HG02943 (cell line): ENCODE measurements at regions not wholly inside any gene's neighbourhood (a gene's known extent, or its start where the extent isn't known, plus 50 kb on each side); places are given as distances from the start of the nearest gene placed in this dataset.
"Not testable (repeated sequence)": the region's sequence is repeated elsewhere in the genome, so short reads cannot be mapped to it uniquely, and the experiment has no call there.

ENCODE experiments used
- ATAC-seq: cut with Tn5 transposase; IDR thresholded peaks from one replicate; pipeline ENCODE4 v1.9.1; 2021; ENCODE audit warnings: mild to moderate bottlenecking, low read depth, moderate library complexity; ENCODE audit not compliant: unreplicated experiment

DNA sequence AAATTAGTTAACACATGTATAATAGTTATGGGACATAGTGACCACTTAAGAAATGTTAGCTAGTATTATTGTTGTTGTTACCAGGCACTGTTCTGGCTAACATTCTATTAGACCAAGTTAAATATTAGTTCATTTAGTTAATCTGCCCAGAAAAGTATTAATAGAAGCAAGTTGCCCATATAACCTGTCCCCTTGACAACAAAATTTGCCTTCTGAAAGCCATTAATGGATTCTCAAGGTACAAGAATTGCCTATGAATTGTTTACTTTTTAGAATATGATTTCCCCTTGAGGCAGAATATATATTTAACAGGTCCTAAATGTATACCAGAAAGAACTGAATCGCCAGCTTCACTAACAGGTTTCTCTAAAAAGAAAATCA, 167.3 kb upstream of the TMCC3 start:
- ATAC-seq, result peak; percentile 53

DNA sequence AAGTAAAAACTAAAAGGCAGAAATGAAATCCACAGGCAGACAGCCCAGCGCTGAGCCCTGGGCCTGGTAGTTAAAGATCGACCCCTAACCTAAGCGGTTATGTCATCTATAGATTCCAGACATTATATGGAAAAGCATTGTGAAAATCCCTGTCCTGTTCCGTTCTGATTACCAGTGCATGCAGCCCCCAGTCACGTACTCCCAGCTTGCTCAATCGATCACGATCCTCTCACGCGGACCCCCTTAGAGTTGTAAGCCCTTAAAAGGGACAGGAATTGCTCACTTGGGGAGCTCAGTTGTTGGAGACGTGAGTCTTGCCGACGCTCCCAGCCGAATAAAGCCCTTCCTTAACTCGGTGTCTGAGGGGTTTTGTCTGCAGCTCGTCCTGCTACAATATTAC, 166.8 kb upstream of the TMCC3 start:
- ATAC-seq, result not testable (repeated sequence)

DNA sequence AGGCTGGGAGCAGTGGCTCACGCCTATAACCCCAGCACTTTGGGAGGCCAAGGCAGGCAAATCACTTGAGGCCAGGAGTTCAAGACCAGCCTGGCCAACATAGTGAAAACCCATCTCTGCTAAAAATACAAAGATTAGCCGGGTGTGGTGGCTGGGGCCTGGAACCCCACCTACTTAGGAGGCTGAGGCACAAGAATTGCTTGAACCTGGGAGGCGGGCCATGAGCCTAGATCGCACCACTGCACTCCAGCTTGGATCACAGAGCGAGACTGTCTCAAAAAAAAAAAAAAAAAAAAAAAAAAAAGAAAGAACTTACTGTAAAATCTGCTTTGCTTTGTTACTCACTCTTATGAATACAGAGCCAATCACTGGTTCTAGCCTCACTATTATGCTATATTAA, 166.4 kb upstream of the TMCC3 start:
- not testable (repeated sequence) for ATAC-seq

DNA sequence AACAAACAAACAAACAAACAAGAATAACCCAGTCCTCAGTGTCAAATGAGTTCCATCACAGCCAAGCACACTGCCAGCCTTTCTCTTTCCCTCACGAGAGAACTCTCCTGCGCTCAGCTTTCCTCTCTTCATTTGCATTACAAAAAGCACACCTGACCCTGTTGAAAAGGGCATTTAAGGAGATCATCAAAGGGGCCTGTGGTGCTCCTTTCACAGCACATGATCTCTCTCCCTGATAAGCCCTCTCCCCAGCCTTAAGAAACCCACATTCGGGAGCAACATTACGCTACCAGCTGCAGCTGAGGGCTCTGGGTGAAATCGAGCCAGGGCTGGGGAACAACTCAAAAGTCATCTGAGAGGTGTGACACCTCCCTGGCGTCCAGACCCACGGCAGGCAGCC, 165.6 kb upstream of the TMCC3 start:
- ATAC-seq, result no peak

DNA sequence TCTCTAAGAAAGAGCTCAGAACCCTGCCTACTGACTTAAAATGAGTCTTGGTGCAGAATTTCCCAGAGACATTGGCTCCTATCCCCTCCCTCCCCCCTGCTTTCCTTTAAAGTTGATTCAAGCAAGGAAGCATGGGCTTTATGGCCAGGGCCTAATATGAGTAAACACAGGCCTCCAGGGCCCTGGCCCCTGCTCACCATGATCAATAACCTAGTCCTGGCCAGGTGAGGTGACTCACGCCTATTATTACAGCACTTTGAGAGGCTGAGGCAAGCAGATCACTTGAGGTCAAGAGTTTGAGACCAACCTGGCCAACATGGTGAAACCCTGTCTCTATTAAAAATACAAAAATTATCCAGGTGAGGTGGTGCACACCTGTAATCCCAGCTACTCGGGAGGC, 165.1 kb upstream of the TMCC3 start:
- no peak for ATAC-seq

DNA sequence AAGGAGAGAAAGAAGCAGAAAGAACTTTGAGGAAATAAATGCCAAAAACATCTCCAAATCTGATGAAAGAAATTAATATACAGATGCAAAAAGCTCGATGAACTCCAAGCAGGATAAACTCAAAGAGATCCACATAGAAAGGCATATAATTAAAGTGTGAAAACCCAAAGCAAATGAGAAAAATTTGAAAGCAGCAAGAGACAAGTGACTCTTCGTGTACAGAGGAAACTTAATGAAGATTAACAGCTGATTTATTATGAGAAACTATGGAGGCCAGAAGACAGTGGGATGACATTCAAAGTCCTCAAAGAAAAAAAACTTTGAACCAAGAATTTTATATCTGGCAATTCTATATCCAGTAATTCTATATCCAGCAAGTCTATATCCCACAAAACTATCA, 163.0 kb upstream of the TMCC3 start:
- ATAC-seq, result no peak

DNA sequence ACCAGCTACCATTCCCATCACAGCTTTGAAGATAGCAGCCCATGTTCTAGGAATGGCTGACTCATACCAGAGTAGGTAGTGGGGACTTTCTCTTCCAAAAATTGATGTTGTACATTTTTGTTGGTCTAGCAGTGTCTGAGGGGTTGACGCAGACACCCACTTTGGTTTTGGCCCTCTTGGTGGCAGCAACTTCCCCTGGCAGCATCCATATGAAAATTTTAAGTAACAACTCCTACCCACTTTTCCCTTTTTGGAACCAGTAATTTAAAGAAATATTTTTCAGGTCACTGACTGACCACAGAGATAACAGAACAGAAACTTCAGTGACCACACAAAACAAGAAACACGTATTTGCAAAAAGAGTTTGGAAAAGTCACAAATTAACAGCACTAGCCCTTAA, 162.0 kb upstream of the TMCC3 start:
- ATAC-seq, result no peak

DNA sequence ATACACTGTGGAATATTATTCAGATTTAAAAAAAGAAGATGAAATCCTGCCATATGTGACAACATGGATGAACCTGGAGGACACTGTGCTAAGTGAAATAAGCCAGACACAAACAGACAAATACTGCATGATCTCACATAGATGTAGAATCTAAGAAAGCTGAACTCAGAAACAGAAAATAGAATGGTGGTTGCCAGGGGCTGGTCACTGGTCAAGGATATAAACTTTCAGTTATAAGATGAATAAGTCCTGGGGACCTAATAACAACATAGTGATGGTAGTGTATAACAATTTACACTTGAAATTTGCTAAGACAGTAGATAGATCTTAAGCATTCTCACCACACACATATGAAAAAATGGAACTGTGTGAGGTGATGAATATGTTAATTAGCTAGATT, 161.3 kb upstream of the TMCC3 start:
- no peak for ATAC-seq

DNA sequence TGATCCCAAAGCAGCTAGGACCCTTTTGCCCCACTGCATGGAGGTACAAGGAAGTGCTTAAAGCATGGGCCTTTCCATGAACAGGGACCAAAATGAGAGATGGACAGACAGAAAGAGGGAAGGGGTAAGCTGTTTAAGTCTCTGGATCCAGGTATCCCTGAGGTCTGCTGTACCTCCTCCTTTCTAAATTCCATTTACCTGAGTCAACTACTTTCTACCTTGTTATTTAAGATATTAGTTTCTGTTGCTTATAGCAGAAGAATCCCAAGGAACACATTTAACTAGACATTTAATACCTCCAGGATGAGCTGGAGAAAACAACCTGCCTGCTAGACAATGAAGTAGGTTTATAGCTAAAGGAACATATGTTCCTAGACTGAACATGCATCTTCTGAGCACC, 157.6 kb upstream of the TMCC3 start:
- ATAC-seq, result no peak

DNA sequence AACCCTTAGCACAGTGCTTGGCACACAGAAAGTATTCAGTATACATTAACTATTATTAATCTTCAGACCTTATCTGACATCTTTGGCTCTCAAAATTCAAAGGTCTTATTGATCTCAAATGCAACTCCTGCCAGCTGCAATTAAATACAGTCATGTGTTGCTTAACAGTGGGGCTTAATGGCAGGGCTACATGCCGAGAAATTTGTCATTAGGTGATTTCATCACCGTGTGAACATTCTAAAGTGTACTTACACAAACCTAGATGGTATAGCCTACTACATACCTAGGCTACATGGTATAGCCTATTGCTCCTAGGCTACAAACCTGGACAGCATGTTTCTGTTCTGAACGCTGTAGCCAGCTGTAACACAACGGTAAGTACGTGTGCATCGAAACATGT, 156.3 kb upstream of the TMCC3 start:
- ATAC-seq, result no peak

DNA sequence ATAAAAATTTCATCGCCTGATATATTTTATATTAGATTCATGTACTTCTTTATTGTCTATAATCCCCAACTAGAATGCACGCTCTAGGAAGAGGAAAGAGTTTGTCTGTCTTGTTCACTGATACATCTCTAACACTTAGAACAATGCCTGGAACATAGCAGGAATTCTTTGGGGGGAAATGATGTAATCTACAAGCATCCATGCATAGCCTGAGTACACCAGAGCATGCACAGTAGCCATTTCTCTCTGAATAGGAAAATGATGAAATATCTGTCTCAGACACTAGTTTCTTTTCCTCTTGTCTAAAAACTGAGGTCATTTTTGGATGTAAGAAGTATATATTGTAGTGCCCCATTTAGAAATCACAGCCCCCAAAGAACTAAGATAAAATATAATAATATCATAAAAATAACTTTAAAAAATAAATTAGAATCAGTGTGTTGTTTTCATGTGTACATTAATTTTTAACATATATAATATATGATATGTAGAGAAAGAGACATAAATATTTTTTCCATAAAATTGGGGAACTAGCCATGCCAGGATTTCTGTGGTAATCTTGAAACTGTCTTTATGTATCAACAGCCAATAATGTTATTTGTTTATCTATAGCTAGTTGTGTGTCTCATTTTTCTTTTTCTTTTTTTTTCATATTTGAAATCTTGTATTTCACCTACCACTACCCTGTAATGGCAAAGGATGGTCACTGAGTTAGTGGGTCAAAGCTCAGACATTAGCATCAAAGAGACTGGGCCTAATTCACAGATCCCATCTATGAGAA, 155.6 kb upstream of the TMCC3 start:
- no peak for ATAC-seq

DNA sequence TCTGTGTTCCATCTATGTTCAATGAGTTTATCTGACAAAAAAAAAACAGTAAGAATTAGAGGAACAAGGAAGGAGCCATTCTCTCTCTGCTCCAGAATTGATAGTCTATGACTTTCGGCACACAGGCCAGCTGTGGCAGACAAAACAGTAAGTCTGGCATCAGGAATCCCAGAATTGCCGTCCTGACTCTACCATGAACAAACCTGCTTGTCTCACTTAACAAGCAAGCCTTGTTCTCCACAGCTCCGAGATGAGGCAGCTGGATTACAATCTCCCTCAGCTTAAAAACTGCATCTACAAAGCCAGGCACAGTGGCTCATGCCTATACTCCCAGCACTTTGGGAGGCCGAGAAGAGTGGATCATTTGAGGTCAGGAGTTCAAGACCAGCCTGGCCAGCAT, 153.6 kb upstream of the TMCC3 start:
- ATAC-seq, result no peak

DNA sequence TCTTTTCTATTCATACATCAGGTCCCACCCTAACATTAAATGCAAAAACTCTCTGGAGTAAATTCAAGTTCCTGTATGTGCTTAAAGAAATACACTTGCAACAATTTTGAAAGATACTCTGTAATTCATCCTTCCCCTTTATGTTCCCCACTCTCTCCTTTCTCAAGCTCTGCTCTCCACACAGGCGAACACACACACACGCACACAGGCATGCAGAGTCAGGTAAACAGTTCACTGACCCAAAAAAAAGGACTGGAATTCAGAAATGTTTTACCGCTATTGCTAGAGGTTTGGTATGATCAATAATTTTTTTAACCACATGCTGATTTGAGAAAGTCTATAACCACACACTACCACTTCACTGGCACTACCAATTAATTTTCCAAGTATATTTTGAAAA, 152.4 kb upstream of the TMCC3 start:
- ATAC-seq, result no peak

DNA sequence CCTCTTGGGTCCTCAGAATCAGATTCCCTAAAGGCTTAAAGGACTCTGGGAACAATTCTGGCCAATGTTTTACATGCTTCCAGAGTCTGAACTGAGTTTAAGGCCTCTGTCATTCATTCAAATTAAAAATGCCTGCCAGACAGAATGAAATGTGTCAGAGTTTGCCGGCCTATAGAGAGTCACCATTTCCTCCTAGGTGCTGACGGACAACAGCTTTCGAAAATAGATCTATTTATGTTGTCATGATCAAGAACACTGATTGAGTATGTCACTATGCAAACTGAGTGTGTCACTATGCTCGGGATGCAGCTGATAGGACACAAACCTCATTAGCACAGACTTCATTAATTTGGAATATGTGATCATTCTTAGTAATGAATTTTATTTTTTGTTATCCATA, 151.4 kb upstream of the TMCC3 start:
- ATAC-seq, result no peak

DNA sequence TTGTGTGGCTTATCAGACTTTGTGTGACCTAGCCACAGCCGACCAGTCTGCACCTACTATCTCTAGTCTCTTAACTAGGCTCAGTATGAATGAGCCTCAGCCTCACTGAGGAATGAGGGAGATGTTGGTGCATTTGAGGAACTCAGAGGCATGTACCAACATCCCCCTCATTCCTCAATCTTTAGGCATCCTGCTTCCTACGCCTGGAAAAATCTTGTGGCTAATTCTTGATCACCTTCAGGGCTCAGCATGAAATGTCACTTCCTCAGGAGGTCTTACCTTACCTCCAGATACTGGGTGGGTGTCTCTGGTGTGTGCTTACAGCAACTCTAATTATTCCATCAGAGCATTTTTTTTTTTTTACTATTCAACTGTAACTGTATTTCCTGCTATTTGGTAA, 148.8 kb upstream of the TMCC3 start:
- ATAC-seq, result no peak

DNA sequence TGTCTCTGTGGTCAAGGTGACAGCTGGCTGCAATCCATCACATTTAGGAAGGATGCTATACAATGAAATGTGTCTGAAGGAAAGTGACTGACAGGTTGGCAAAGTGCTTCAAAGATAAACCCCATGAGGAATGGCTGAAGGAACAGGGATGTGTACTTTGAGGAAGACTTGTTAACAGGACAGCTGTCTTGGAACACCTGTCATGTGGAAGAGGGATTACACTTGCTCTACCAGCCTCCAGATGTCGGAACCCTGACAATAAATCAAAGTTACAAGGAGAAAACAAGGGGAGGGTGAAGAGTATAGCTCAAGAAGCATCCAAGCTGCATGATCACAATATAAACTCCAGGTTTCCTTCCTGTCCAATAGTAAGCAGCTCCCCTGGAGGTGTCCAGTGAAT, 147.8 kb upstream of the TMCC3 start:
- no peak for ATAC-seq

DNA sequence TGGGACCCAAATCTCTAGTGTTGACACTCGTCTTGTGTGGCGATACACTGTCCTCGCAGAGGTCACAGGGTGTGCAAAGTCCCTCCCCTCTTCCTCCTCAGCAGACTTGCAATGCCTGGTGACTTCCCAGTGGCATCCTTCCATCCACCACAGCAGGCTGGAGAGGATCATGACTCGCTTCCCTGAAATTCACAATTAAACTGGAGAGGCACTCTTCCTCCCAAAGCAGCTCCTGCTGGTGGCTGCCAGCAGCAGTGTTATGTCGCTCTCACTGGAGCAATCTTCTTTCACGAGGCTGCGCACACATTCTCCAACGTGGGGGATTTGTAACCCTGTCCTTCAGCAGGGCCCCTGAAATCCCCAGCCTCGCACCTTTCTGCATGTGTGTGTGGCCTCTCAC, 145.2 kb upstream of the TMCC3 start:
- no peak for ATAC-seq

DNA sequence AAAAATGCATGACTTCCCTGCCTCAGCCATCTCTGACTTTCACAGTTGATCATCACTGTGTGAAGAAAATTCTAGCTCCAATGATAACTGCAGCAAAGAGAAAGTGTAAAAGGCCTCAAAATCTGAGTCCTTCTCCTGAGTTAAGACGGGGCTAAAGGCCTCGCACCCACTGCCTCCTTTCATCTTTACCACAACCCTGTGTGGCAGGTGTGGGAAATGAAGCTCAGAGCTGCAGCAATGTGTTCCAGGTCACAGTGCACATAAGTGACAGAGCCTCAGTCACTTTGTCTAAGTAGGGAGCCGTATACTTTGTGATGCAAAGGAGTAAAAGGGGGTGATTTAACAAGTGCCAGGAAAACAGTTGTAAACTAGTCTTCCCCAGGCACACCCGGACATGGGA, 144.7 kb upstream of the TMCC3 start:
- ATAC-seq, result no peak

DNA sequence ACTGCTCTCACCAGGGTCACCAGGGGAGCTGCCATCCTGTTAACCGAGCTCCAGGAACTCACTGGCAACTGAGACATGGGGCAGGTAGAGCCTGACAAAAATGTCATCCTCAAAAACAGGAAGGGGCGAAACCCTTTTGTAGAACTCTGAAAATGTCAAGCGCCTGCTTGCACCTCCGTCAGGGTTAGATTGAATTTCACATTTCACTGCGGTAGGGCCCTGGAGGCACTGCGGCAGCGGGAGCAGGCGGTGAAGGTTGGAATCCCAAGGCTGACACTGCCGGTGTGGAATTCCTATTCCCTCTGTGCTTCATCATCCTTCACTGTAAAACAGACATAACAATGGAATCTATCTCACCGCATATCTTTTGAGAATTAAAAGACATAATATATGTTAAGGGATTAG, 142.8 kb upstream of the TMCC3 start:
- ATAC-seq, result no peak

DNA sequence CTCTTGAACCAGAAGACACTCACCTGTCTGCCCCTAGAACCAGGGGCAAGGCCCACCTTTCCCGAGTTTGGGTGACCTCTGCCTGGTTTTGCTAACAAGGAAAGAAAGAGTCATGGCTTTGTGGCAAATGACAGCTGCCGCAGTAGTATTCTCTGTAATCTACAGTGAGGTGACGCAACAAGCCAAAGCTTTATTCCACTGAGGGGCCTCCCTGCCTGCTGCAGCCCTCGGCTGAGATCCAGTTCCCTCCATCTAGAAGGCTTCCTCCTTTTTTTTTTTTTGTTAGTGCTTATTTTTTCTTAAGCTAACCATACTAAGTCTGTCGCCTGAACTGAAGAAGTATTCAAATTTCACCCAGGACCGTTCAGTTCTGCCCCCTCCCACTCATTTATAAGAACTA, 142.3 kb upstream of the TMCC3 start:
- ATAC-seq, result no peak

DNA sequence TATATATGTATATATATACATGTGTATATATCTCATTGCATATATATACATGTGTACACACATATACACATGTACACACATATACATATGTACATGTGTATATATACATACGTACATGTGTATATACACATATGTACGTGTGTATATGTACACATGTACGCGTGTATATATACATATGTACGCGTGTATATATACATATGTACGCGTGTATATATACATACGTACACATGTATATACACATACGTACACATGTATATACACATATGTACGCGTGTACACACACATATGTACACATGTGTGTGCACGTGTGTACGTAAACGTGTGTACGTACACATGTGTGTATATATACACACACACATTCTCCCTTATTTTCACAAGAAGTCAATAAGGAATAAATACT, 141.6 kb upstream of the TMCC3 start:
- no peak for ATAC-seq

DNA sequence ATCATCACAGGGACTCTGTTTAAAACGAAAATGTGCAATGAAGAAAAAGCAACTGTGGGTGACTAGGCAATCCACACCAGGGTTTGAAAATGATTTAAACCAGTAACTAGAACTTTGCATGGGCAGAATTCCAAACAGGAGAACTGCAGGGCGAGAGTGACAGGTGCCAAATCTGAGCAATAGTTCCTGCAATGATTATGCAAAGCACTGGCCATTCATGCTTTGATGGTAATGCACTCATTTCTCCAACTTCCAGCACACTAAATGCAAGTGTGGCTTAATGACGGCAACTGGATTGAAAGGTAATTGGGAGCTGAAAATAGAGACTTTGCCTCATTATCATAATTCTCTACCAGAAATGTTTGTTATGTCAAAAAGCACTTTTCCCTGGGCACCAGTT, 140.5 kb upstream of the TMCC3 start:
- no peak for ATAC-seq

DNA sequence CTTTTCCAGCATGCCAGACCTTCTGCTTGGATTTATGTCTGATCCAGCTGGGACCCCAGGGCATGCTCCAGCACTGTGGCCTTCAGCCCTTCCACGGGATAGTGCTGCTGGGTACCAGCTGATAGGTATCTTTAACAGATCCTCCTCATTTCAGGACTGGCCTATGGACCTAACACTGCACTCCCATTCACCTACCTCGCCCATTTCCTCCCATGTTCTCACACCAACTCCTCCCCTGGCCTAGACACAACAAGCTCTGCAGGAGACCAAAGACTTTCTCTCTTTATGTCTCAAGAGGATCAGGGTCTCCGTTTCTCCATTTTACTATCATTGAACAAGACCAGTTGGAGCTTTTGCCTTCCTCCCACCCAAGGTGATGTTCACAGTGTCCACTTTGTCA, 140.0 kb upstream of the TMCC3 start:
- no peak for ATAC-seq
